GM18502 (cell line): ENCODE measurements at regions not wholly inside any gene's neighbourhood (a gene's known extent, or its start where the extent isn't known, plus 50 kb on each side); places are given as distances from the start of the nearest gene placed in this dataset.

Experiments
- ATAC-seq: cut with Tn5 transposase; IDR thresholded peaks from one replicate; pipeline ENCODE4 v1.9.1; 2021; ENCODE audit warnings: mild to moderate bottlenecking; ENCODE audit not compliant: unreplicated experiment, poor library complexity

DNA sequence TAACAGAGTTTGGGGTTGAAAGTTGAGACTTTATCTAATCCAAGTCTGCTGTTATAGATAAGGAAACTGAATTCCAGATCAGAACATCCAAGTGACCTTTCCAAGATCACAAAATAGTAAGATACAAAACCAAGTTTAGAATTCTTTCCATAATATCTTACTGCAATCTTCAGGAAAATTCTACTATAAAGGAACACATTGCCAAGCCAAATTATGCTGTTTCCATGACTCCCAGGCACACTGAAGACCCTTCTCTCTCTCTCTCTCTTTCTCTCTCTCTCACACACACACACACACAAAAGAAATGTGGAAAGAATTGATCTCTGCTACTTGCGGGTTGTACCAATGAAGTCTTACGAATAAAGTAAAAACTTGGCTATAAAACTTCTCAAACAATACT is 398.4 kb downstream of the METTL4 start:
- ATAC-seq, result no peak

- ATAC-seq, result no peak
Measured at GRCh38 chr18:2173486-2173885, 397.8 kb downstream of the METTL4 start.

DNA sequence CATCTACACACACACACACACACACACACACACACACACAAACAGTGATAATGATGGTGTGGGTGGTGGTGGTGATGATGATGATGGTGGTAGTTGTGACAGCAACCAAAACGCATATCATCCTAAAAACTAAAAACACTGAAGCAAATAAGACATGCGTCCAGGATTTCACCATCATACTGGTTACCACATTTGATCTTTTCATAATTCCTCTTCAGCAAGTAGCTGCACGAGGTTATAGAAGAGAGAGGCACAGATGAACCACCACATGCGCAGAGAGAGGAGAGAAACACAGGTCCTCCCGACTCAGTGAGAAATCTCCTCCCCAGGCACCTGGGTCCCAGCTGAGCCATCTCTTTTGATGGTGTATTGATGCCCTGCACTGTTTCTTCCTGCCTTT is 393.3 kb downstream of the METTL4 start:
- no peak for ATAC-seq

DNA sequence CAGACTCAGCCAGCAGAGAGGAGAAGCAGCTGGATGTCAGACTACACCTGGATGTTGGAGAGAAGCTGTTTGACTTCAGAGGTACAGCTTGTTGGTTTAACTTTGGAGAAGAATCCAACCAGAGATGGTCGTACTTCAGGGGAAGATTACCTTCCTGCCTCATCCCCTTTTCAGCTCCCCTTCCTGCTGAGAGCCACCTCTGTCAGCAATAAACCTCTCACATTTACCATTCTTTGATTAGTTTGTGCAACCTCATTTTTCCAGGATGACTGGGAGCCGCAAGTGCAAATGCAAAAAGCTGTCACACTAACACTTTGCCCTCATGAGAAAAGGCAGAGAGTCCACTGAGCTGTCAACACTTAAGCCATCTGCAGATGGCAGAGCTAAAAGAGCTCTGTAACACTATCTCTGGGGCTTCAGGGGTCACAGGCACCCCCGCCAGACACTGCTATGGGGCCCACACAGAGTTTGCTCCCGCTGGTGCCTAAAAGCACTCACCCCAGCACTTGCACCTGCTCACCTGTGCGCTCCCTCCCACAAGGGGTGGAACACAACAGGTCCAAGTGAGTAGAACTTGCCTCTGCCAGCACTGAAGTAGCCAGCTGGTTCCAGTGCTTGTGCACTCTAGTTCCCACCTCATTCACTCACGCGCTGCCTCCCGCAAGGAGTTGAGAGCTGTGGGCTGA is 391.7 kb downstream of the METTL4 start:
- ATAC-seq, result no peak

DNA sequence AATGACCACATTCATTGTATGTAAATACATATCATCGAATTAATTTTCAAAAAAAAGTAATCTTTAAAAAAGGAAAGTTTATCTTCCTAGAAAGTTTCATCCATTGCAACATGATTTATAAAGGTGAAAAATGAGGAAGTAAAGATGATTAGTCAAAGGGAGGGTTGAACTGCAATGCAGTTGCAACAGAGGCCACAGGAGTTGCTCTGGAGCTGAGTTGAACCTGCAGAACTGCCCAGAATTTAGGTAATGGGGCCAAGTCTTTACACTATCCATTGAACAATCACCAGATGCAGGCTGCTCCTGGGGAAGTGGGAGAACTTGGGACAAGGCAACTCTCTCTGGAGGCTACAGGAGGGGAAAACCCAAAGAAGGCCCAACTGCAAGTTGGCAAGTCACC is 390.7 kb downstream of the METTL4 start:
- no peak for ATAC-seq

DNA sequence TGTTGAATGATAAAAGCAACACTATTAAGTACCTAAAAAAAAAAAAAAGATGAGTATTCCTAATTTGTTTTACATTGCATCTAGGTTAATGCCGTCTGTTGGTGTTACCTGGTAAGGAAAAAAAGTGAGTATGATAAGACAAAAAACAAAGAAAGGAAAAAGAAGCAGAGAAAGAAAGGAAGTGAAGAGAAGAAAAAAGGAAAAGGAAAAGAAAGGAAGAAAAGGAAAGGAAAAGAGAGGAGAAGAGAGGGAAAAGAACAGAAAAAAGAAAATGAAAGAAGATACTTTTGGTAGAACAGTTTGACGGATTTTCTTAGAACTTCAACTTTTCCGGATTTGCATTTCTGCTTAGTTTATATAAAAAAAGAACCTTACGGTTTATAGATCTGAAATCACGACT is 387.9 kb downstream of the METTL4 start:
- no peak for ATAC-seq

DNA sequence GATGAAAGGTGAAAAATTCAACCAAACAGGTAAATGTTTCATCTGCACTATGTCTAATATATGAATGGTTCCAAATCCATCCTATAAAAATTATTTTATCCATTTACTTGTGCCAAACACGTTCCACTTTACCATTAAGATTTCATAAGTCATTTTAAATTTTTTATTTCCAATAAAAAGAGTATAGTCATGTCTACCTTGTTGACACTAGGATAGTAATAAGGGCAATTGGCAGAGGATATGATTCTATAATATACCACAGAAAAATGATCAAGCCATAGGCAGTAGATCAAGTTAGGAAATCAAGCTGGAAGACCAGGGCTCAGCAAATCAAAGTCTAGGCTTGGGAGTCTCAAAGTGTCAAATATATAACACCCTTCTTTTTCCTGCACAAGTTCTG is 384.3 kb downstream of the METTL4 start:
- ATAC-seq, result no peak

DNA sequence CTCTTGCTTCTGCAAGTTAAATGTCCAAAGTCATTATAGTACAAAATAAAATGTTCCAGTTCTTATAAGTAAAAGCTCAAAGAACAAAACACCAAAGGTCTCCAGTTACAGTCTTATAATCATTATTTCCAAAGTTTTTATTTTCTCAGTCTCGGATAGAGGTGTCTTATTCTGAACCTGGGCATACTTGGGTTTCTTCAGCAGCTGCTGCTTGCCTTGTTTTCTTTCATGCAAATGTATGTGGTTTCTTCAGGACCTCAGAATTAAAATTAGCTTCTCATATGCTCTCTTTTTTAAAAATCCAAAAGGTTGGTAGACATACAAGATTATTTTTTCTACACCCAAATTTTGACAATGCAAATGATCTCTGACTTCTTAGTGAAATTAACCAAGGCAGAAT is 383.0 kb downstream of the METTL4 start:
- ATAC-seq, result no peak

- no peak for ATAC-seq
Measured at GRCh38 chr18:2191180-2191790, 380.0 kb downstream of the METTL4 start.

GRCh38 chr18:2192562-2192961 is 378.7 kb downstream of the METTL4 start:
- no peak for ATAC-seq

DNA sequence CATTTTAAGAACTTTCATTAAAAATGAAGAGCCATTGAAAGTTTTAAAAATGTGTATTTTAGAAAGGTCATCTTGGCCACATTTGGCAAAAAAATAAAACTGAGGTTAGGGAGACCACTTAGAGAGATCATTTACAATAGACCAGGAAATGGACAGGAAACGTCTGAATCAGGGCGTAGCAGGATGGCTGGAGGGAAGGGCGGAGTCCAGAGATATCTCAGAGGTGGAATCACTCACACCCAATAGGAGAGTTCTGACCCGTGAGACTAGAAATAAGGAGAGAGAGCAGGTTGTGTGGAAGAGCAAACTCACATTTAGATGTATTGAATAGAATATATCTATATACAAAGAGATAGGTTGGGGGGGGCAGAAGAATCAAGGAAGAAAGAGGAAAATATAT is 373.4 kb downstream of the METTL4 start:
- ATAC-seq, result no peak

DNA sequence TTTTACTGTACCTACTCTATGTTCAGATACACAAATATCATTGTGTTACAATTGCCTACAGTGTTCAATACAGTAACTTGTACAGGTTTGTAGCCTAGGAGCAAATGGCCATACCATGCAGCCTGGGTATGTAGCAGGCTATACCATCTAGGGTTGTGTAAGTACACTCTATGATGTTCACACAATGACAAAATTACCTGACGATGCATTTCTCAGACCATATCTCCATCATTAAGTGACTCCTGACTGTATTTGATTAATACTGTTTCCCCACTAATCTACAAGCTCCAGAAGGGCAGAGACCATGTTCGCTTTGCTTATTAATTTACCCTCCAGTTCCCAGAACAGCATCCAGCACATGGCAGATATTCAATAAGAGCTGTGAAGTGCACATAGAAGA is 372.2 kb downstream of the METTL4 start:
- no peak for ATAC-seq

DNA sequence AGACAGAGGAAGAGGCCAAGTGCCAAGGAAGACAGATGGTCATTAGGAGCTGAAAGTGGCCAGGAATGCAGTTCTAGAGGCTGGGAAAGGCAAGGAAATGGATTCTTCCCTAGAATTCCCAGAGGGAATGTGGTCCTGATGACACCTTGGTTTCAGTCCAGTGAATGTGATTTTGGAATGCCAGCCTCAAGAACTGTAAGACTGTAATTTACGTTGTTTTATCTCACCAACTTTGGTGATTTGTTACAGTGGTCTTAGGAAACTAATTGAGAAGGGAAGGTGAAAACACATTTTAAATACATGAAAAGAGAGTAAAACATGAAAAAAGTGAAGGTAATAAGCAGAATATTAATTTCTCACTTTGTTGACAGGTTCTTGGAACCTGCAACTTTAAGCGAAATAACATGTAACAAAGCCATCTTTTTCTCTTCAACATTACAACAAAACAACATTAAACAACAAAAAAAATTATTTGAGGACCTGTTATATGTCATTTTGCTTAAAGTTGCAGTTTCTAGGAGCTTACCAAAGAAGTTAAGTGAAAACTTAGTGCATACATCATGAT is 370.2 kb downstream of the METTL4 start:
- ATAC-seq, result no peak

GRCh38 chr18:2204736-2205135 is 366.6 kb downstream of the METTL4 start:
- no peak for ATAC-seq

DNA sequence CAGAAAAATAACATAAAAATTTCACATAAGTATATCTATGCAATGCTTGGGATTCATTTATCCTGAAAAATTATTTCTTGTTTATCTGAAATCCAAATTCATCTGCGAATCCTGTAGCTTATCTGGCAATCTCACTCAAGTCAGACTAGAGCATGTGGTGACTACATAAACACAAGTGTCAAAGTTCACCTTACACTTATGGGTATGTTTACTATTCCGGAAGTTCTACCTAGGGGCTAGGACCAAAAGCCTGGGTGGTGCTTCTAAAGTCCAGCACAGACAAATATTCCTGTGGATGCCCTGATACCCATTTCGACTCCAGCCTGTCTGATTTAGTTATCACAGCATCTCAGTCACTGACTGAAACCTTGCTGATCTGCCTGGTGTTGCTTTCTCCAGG is 364.0 kb downstream of the METTL4 start:
- no peak for ATAC-seq

DNA sequence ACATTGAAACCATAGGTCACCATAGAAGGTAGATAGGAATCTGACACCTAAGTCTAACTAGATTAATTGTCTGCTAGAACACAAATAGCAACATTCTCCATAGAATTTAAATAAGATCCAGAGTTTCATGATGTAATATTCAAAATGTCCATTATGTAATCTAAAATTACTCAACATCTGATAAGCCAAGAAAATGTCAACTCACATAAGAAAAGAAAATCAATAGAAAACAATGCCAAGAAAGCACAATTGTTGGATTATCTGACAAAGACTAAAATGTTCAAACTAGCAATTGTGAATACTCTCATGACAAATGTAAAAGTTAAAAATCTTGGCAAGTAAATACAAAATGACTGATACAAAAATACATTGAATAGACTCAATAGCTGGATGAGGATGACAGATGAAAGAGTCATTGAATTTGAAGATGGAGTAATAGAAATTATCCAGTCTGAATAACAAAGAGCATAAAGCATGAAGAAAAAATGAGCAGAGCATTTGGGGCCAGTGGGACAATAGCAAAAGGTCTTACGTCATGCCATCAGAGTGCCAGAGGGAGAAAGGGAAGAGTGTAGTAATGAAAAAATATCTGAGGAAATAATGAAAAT is 358.6 kb downstream of the METTL4 start:
- no peak for ATAC-seq

DNA sequence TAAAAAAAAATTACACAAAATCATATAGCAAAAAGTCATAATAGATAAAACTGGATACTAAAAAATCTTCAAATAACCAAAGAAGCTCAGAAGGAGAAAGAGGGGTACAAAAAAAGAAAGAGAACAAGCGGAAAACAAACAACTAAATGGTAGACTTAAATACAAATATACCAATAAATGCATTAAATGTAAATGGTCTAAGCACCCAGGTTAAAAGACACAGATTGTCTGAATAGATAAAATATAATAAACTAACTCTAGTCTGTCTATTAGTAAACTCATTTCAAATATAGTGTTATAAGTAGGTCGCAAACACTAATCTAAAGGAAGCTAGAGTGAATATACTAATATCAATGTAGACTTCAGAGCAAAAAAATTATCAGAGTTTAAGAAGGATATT is 357.4 kb downstream of the METTL4 start:
- ATAC-seq, result no peak

- ATAC-seq, result no peak
Measured at GRCh38 chr18:2217356-2217755, 353.9 kb downstream of the METTL4 start.

DNA sequence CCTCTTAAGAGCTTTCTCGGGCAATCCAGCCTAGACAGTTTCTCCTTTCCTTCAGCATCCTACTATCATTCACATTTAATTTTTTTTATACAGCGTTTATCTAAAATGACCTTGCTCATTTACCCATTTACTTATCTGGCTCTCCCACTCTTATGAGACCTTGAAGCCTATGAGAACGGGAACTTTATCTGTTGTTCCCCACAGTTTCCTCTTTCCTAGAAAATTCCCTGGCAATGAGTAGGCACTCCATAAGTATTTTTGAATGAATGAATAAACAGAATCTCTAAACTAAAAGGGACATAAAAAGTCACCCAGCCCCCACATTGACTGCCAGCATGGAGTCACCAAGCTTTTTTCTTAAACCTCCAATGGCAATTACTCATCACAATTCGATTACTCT is 353.2 kb downstream of the METTL4 start:
- no peak for ATAC-seq

DNA sequence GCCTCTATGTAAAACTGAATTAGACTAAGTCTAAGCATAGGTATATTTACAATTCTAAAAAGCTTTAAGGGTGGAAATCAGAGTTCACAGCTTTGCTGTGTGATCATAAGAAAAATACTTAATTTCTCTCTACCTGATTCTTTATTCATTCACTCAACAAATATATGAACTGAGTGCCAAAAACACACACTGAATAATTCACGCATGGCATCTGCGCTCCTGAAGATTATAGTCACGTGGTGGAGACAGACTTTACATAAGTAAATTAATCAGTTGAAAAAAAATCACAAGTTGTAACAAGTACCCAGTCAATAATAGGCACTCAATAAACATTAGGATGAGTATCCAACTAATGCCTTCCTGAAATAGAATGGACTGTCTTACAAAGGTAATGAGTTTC is 351.6 kb downstream of the METTL4 start:
- no peak for ATAC-seq

- ATAC-seq, result no peak
Measured at GRCh38 chr18:2222270-2223185, 348.8 kb downstream of the METTL4 start.
